ENCODE measurements at regions not wholly inside any gene's neighbourhood (a gene's known extent, or its start where the extent isn't known, plus 50 kb on each side); places are given as distances from the start of the nearest gene placed in this dataset.

DNA sequence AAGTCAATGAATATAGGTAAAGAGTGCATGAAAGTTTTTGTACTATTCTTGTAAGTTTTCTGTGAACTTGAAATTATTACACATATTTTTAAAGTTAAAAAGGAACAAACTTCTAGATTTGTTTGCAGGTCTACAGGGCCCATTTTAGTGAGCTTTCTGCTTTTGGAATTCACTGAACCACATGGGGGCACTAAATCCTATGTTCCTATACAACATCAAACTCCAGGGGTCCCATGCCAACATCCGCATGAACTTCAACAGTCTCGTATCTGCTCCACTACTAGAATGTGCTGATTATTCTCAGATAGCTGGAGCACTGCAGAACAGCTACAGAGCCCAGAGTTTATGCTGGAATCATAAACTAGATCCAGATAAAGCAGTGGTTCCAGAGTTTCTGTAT, 347.9 kb upstream of the SPTLC3 start:
- Histone ChIP-seq H3K4me3 (ENCODE audit: low read length) (no peak overlapping the region), H3K36me3 (ENCODE audit: control insufficient read depth, insufficient read depth, low read length) (no peaks in the 10 kb centered on the region), H3K27ac (ENCODE audit: low read length) (no peak overlapping the region), H3K9me3 (ENCODE audit: control insufficient read depth, low read depth, low read length) (no peaks in the 10 kb centered on the region), H3K27me3 (ENCODE audit: control insufficient read depth, insufficient read depth, low read length) (no peaks in the 10 kb centered on the region), H3K4me1 (ENCODE audit: control insufficient read depth, insufficient read depth, low read length) (no peaks in the 10 kb centered on the region)
- DNase-seq: no peak
- no CpG with 5 or more reads among the region's 2 CpGs for WGBS (ENCODE audit: insufficient coverage, low lambda C conversion rate)

DNA sequence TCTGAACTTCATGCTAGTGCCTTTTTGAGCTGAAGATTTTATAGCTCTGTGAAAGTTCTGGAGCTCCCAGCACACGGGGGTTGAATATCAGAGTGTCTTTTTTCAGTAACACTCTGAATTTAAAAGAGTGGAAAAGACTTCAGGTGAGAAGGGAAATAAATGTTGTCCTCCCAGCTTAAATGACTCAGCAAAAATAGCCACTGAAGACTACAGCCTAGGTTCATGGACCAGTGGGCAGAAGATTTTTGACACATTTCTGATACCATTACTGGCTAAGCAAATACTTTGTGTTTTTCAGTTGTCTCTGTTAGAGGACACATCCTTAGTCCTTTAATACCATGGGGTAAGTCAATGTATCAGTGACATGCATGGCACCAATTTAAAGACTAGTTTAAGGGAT, 338.5 kb upstream of the SPTLC3 start:
- Histone ChIP-seq H3K4me1 (ENCODE audit: control insufficient read depth, insufficient read depth, low read length) (no peaks in the 10 kb centered on the region), H3K27me3 (ENCODE audit: control insufficient read depth, insufficient read depth, low read length) (no peaks in the 10 kb centered on the region), H3K4me3 (ENCODE audit: low read length) (no peak overlapping the region), H3K27ac (ENCODE audit: low read length) (no peak overlapping the region), H3K36me3 (ENCODE audit: control insufficient read depth, insufficient read depth, low read length) (no peaks in the 10 kb centered on the region), H3K9me3 (ENCODE audit: control insufficient read depth, low read depth, low read length) (no peaks in the 10 kb centered on the region)
- WGBS (ENCODE audit: insufficient coverage, low lambda C conversion rate): no CpG with 5 or more reads among the region's 1 CpG
- DNase-seq: no peak

DNA sequence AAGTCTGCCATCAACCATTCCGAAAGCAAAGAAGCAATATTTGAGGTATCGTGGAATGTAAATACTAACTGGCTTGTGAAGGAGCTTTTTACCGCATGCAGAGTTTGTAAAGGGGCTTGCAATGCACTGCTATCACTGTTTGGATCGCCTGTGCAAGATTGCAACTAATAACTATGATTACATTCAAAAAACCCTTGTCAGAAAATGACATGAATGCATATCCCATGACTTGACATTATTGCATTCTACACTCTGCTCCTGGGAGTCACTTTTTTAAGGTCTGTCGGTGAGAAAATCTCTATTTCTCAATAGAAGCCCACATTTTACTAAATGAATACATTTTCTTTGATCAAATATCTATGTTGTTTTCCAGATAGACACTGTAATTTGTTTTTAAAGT, 335.4 kb upstream of the SPTLC3 start:
- no peak for DNase-seq
- Histone ChIP-seq H3K36me3 (ENCODE audit: control insufficient read depth, insufficient read depth, low read length) (no peaks in the 10 kb centered on the region), H3K4me3 (ENCODE audit: low read length) (no peak overlapping the region), H3K4me1 (ENCODE audit: control insufficient read depth, insufficient read depth, low read length) (no peaks in the 10 kb centered on the region), H3K27me3 (ENCODE audit: control insufficient read depth, insufficient read depth, low read length) (no peaks in the 10 kb centered on the region), H3K27ac (ENCODE audit: low read length) (no peak overlapping the region), H3K9me3 (ENCODE audit: control insufficient read depth, low read depth, low read length) (no peaks in the 10 kb centered on the region)
- 53% methylated on average over 3 of the region's 5 CpGs for WGBS (ENCODE audit: insufficient coverage, low lambda C conversion rate)

DNA sequence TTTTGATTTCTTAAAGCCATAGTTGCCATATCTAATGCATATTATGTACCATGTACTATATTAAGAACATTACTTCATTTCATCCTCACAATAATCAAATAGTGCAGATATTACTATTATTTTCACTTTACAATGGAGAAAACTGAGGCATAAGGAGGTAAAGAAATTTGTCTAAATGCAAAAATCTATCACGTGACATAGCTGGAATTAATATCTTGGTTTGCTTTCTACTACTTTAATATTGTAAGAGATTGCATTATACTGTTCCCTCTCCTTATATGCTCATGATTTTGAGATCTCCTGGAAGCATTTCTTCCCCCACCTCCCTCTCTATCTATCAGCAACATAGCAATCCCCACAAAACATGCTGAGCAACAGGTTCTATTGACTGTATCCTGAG, 330.8 kb upstream of the SPTLC3 start:
- Histone ChIP-seq H3K4me1 (ENCODE audit: control insufficient read depth, insufficient read depth, low read length) (no peaks in the 10 kb centered on the region), H3K9me3 (ENCODE audit: control insufficient read depth, low read depth, low read length) (no peaks in the 10 kb centered on the region), H3K27ac (ENCODE audit: low read length) (no peak overlapping the region), H3K27me3 (ENCODE audit: control insufficient read depth, insufficient read depth, low read length) (no peaks in the 10 kb centered on the region), H3K36me3 (ENCODE audit: control insufficient read depth, insufficient read depth, low read length) (no peaks in the 10 kb centered on the region), H3K4me3 (ENCODE audit: low read length) (no peak overlapping the region)
- DNase-seq: no peak
- WGBS (ENCODE audit: insufficient coverage, low lambda C conversion rate): 67% methylated on average over 1 of the region's 1 CpG

DNA sequence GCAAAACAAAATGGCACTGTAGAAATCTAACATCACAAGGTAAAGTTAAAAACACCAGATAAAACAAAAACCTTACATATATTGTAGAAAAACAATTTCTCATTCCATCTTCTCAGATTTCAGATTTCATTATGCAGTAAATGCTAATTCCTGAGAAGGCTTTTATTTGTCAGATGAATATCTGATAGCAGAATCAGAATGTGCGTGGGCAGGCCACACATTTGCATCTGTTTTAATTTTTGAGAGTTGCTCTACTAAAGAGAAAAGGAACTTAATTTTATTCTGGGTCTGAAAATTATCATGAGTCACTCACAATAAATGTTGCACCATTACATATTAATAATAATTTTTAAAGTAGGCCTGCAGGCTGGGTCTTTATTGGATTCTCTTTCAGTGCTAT, 329.3 kb upstream of the SPTLC3 start:
- no peak overlapping the region for H3K27ac ChIP-seq (ENCODE audit: low read length)
- no peaks in the 10 kb centered on the region for H3K36me3 ChIP-seq (ENCODE audit: control insufficient read depth, insufficient read depth, low read length)
- no peak overlapping the region for H3K4me3 ChIP-seq (ENCODE audit: low read length)
- no peaks in the 10 kb centered on the region for H3K4me1 ChIP-seq (ENCODE audit: control insufficient read depth, insufficient read depth, low read length)
- WGBS (ENCODE audit: insufficient coverage, low lambda C conversion rate): 83% methylated on average over 1 of the region's 1 CpG
- no peaks in the 10 kb centered on the region for H3K27me3 ChIP-seq (ENCODE audit: control insufficient read depth, insufficient read depth, low read length)
- DNase-seq: no peak
- no peaks in the 10 kb centered on the region for H3K9me3 ChIP-seq (ENCODE audit: control insufficient read depth, low read depth, low read length)

DNA sequence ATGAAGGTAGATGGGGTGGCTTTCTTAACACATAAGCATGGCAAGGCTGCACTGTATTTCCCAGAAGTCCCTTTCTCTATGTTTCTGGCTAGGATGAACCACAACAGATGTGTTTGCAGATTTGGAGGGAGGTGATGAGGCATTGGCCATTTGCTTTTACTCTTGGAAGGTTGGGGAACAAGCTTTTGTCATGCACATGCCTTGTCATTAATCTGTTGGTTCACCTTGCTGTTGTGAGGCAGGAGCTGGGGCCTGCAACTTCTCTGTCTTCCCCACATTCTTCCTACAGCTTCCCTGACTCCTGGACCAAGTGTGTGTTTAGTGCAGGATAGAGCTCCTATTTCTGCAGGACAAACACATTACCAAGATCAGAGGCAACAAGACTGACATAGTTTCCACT, 326.2 kb upstream of the SPTLC3 start:
- no peak for DNase-seq
- no peaks in the 10 kb centered on the region for H3K9me3 ChIP-seq (ENCODE audit: control insufficient read depth, low read depth, low read length)
- H3K27me3 ChIP-seq (ENCODE audit: control insufficient read depth, insufficient read depth, low read length): no peaks in the 10 kb centered on the region
- no peak overlapping the region for H3K4me3 ChIP-seq (ENCODE audit: low read length)
- no peak overlapping the region for H3K27ac ChIP-seq (ENCODE audit: low read length)
- H3K36me3 ChIP-seq (ENCODE audit: control insufficient read depth, insufficient read depth, low read length): no peaks in the 10 kb centered on the region
- H3K4me1 ChIP-seq (ENCODE audit: control insufficient read depth, insufficient read depth, low read length): no peaks in the 10 kb centered on the region

DNA sequence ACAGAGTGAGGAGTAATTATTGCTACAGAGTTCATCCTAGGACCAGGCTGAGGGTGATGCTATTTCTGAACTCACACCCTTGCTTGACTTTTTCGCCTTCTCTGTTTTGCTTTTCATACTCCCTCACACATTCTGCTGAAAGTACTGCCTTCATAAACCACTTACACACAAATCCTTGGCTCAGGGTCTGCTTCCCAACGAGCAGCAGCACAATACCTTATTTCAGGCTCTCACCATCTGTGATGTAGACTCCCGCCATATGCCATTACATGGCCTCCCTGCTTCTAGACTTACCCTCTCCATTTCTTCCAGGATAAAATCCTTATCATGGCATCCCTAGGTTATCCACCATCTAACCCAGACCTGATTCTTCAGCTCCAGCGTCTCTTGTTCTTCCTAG, 321.3 kb upstream of the SPTLC3 start:
- no peak overlapping the region for H3K4me3 ChIP-seq (ENCODE audit: low read length)
- no peaks in the 10 kb centered on the region for H3K27me3 ChIP-seq (ENCODE audit: control insufficient read depth, insufficient read depth, low read length)
- DNase-seq: no peak
- WGBS (ENCODE audit: insufficient coverage, low lambda C conversion rate): 100% methylated on average over 1 of the region's 4 CpGs
- no peaks in the 10 kb centered on the region for H3K9me3 ChIP-seq (ENCODE audit: control insufficient read depth, low read depth, low read length)
- H3K4me1 ChIP-seq (ENCODE audit: control insufficient read depth, insufficient read depth, low read length): no peaks in the 10 kb centered on the region
- no peak overlapping the region for H3K27ac ChIP-seq (ENCODE audit: low read length)
- H3K36me3 ChIP-seq (ENCODE audit: control insufficient read depth, insufficient read depth, low read length): no peaks in the 10 kb centered on the region

DNA sequence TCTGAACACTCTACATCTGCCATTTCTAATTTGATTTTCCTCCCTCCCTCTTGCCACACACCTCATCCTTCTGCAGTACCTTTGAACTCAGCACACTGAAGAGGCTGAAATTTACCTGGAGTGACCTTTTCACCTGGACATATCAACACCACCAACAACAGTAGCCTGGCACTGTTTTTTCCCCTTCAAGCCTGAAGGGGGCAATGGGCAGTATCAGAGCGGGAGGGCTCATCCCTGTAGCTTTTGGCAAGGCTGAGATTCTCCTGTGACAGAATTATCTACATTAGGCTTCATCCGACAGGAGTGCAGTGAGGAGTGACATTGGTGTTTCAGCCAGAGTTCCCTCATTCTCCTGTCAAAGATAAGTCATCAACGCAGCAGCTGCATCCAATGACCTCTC, 312.8 kb upstream of the SPTLC3 start:
- no peak for DNase-seq
- Histone ChIP-seq H3K27ac (ENCODE audit: low read length) (no peak overlapping the region), H3K4me3 (ENCODE audit: low read length) (no peak overlapping the region), H3K36me3 (ENCODE audit: control insufficient read depth, insufficient read depth, low read length) (no peaks in the 10 kb centered on the region), H3K9me3 (ENCODE audit: control insufficient read depth, low read depth, low read length) (no peaks in the 10 kb centered on the region), H3K27me3 (ENCODE audit: control insufficient read depth, insufficient read depth, low read length) (no peaks in the 10 kb centered on the region), H3K4me1 (ENCODE audit: control insufficient read depth, insufficient read depth, low read length) (no peaks in the 10 kb centered on the region)
- no CpG with 5 or more reads among the region's 3 CpGs for WGBS (ENCODE audit: insufficient coverage, low lambda C conversion rate)

DNA sequence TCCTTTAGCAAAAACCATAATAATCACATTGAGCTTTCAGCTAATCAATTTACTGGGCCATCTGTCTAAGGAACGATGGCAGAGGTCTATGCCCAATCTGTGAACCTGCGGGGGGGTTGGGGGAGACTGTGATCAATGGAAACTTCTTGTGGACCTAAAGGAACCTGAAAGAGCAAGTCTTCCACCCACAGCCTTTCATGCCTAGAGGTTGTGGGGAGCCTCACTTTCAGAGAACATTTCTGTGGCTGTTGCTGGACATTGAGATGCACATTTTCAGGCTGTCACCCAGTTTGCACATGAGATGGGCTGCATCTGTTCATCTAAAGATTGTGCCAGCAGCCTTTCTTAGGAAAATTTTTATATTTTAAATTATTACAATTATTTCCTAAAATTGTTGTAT, 310.0 kb upstream of the SPTLC3 start:
- no CpG with 5 or more reads among the region's 2 CpGs for WGBS (ENCODE audit: insufficient coverage, low lambda C conversion rate)
- DNase-seq: no peak
- Histone ChIP-seq H3K27ac (ENCODE audit: low read length) (no peak overlapping the region), H3K4me3 (ENCODE audit: low read length) (no peak overlapping the region), H3K9me3 (ENCODE audit: control insufficient read depth, low read depth, low read length) (no peaks in the 10 kb centered on the region), H3K27me3 (ENCODE audit: control insufficient read depth, insufficient read depth, low read length) (no peaks in the 10 kb centered on the region), H3K4me1 (ENCODE audit: control insufficient read depth, insufficient read depth, low read length) (no peaks in the 10 kb centered on the region), H3K36me3 (ENCODE audit: control insufficient read depth, insufficient read depth, low read length) (no peaks in the 10 kb centered on the region)

DNA sequence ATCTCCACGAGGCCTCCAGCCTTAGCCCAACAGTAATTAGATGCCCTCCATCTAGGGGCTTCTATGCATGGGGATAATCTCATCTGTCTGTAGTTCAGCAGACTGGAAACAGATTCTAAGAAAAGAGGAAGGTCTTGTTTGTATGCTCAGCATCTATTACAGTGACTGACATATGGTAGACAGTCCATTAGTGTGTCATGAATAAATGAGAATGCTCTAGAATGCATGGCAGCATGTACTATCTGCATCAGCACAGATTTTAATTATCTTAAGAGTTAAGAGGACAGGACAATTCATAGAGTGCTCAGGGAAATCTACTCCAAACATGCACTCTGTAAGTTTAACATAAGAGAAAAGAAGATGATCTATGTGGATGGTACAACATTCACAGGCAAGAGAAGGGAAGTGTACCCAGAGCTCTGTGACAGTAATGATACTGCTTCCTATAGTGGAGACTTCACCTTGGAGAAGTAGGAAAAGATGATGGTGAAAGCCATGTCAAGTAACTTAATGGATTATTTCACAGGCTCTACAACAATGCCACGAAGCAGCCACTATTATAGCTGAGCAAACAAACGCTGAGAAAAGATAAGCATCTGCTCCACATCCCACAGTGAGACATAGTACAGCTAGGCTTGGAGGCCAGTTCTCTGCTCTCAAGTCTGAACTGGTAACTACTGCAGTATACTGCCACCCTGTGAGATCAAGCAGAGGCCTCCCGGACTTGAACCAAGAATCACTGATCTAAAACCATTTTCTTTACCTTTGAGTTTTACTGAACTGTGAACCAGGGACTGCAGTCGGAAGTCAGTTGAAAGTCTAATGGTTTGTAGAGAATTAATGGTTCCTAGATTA, 309.2 kb upstream of the SPTLC3 start:
- Histone ChIP-seq H3K4me3 (ENCODE audit: low read length) (no peak overlapping the region), H3K27me3 (ENCODE audit: control insufficient read depth, insufficient read depth, low read length) (no peaks in the 10 kb centered on the region), H3K36me3 (ENCODE audit: control insufficient read depth, insufficient read depth, low read length) (no peaks in the 10 kb centered on the region), H3K9me3 (ENCODE audit: control insufficient read depth, low read depth, low read length) (no peaks in the 10 kb centered on the region), H3K4me1 (ENCODE audit: control insufficient read depth, insufficient read depth, low read length) (no peaks in the 10 kb centered on the region), H3K27ac (ENCODE audit: low read length) (no peak overlapping the region)
- WGBS (ENCODE audit: insufficient coverage, low lambda C conversion rate): 80% methylated on average over 2 of the region's 5 CpGs
- no peak for DNase-seq

DNA sequence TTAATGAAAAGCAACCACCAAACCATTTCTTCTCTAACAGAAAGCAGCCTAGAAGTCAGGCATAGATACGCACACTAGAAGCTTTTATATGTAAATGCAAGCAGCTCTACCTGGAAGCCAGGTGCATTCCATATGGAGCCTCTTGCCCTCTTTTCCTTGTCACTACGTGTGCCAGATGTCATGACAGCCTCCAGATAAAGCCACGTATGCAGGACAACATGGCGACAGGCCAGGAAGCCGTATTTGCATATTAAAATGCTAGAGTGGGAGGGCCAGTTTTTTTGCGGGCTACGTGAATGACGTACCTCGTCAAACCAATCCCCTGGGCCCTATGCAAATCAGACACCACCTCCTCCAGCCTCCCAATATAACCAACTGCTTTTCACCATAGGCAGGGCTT, 308.1 kb upstream of the SPTLC3 start:
- no CpG with 5 or more reads among the region's 9 CpGs for WGBS (ENCODE audit: insufficient coverage, low lambda C conversion rate)
- Histone ChIP-seq H3K9me3 (ENCODE audit: control insufficient read depth, low read depth, low read length) (no peaks in the 10 kb centered on the region), H3K36me3 (ENCODE audit: control insufficient read depth, insufficient read depth, low read length) (no peaks in the 10 kb centered on the region), H3K27ac (ENCODE audit: low read length) (no peak overlapping the region), H3K27me3 (ENCODE audit: control insufficient read depth, insufficient read depth, low read length) (no peaks in the 10 kb centered on the region), H3K4me1 (ENCODE audit: control insufficient read depth, insufficient read depth, low read length) (no peaks in the 10 kb centered on the region), H3K4me3 (ENCODE audit: low read length) (no peak overlapping the region)
- DNase-seq: no peak

Data from large intestine (tissue), 3 donors.